ENCODE measurements at regions not wholly inside any gene's neighbourhood (a gene's known extent, or its start where the extent isn't known, plus 50 kb on each side); places are given as distances from the start of the nearest gene placed in this dataset.

DNA sequence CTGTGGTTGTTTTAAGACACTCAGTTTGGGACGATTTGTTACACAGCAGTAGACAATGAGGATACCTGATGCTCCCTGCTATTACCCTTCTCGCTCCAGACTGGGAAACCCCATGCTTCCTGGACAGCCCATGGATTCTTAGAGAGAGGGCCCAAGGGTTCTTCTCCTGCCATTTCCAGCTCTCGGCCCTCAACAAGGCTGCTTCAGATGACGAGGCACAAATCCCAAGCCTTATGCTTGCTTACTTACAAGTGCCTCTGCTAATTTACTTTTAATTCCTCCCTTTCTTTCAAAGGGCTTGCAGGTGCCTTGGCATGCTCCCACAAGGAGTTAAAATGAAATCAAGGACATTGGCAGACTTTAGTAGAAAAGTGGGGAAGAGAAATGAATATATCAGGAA is 79.4 kb downstream of the GADD45G start:
- no peak overlapping the region for H3K4me3 Mint-ChIP-seq
- ATAC-seq: no peak

More for the DNA sequence above, 79.4 kb downstream of the GADD45G start:
- H3K4me1 Mint-ChIP-seq: peaks cover 38% of the 10 kb centered on the region
- H3K27ac Mint-ChIP-seq: no peak overlapping the region
- Histone ChIP-seq H3K27me3 (ENCODE audit: insufficient read depth) (no peaks in the 10 kb centered on the region), H3K4me1 (ENCODE audit: insufficient read depth) (peaks cover 10% of the 10 kb centered on the region), H3K9me2 (ENCODE audit: insufficient read depth) (no peaks in the 10 kb centered on the region), H3K4me3 (no peak overlapping the region), H3K36me3 (ENCODE audit: insufficient read depth) (no peaks in the 10 kb centered on the region), H3K27ac (ENCODE audit: low read depth) (no peak overlapping the region), H3K79me2 (replicated peaks; ENCODE audit: insufficient read depth) (no peaks in the 10 kb centered on the region), H4K20me1 (replicated peaks; ENCODE audit: insufficient read depth) (no peaks in the 10 kb centered on the region), H3F3A (replicated peaks; ENCODE audit: low read depth) (peaks cover 1% of the 10 kb centered on the region; the same call in 1 of the 2 replicates), H3K4me2 (no peak overlapping the region), H2AFZ (no peak overlapping the region)
- peaks cover 33% of the 10 kb centered on the region for H3K27me3 Mint-ChIP-seq (ENCODE audit: insufficient read depth, low read depth, poor library complexity)
- peaks cover 23% of the 10 kb centered on the region for H3K36me3 Mint-ChIP-seq (ENCODE audit: low read depth)
- peaks cover 27% of the 10 kb centered on the region for H3K9me3 Mint-ChIP-seq
- no peak for TF ChIP-seq POLR2AphosphoS5 (IDR thresholded peaks at IDR 0.05; ENCODE audit: low read depth)
- TF ChIP-seq STAT1 (IDR thresholded peaks at IDR 0.05; ENCODE audit: unreplicated experiment): no peak
- TF ChIP-seq REST (IDR thresholded peaks at IDR 0.05; ENCODE audit: unreplicated experiment): no peak
- TF ChIP-seq, protein P1, sequence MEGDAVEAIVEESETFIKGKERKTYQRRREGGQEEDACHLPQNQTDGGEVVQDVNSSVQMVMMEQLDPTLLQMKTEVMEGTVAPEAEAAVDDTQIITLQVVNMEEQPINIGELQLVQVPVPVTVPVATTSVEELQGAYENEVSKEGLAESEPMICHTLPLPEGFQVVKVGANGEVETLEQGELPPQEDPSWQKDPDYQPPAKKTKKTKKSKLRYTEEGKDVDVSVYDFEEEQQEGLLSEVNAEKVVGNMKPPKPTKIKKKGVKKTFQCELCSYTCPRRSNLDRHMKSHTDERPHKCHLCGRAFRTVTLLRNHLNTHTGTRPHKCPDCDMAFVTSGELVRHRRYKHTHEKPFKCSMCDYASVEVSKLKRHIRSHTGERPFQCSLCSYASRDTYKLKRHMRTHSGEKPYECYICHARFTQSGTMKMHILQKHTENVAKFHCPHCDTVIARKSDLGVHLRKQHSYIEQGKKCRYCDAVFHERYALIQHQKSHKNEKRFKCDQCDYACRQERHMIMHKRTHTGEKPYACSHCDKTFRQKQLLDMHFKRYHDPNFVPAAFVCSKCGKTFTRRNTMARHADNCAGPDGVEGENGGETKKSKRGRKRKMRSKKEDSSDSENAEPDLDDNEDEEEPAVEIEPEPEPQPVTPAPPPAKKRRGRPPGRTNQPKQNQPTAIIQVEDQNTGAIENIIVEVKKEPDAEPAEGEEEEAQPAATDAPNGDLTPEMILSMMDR (conservative IDR thresholded peaks at IDR 0.05; ENCODE audit: low read depth in 2 of 2): no peak
- TF ChIP-seq, protein P2, sequence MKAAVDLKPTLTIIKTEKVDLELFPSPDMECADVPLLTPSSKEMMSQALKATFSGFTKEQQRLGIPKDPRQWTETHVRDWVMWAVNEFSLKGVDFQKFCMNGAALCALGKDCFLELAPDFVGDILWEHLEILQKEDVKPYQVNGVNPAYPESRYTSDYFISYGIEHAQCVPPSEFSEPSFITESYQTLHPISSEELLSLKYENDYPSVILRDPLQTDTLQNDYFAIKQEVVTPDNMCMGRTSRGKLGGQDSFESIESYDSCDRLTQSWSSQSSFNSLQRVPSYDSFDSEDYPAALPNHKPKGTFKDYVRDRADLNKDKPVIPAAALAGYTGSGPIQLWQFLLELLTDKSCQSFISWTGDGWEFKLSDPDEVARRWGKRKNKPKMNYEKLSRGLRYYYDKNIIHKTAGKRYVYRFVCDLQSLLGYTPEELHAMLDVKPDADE (IDR thresholded peaks at IDR 0.05): no peak
- TF ChIP-seq CREB1 (CRISPR knock-in tag; IDR thresholded peaks at IDR 0.05; ENCODE audit: low read depth): no peak
- TF ChIP-seq EZH2 (IDR thresholded peaks at IDR 0.05; ENCODE audit: low read depth, unreplicated experiment): no peak
- TF ChIP-seq ZNF114 (CRISPR knock-in tag; IDR thresholded peaks at IDR 0.05): no peak
- no peak for TF ChIP-seq NANOG (IDR thresholded peaks at IDR 0.05; ENCODE audit: borderline replicate concordance)
- no peak for TF ChIP-seq ZNF331 (CRISPR knock-in tag; IDR thresholded peaks at IDR 0.05; ENCODE audit: low read depth)
- no peak for TF ChIP-seq EZH2phosphoT487 (IDR thresholded peaks at IDR 0.05; ENCODE audit: unreplicated experiment)
- no peak for TF ChIP-seq ZNF462 (CRISPR knock-in tag; IDR thresholded peaks at IDR 0.05)
- no peak for TF ChIP-seq JUNB (IDR thresholded peaks at IDR 0.05; ENCODE audit: unreplicated experiment)
- no peak for DNase-seq (ENCODE audit: low spot score)

Measured in GM23338 (cell line).